ENCODE measurements at regions not wholly inside any gene's neighbourhood (a gene's known extent, or its start where the extent isn't known, plus 50 kb on each side); places are given as distances from the start of the nearest gene placed in this dataset.

GRCh38 chr3:106257172-106257571, 388.4 kb upstream of the CBLB start:
- no peak for TF ChIP-seq EP300 (IDR thresholded peaks at IDR 0.05; ENCODE audit: borderline replicate concordance in 1 of 2, low read depth in 1 of 2, low read length in 1 of 2)
- TF ChIP-seq SIN3A (IDR thresholded peaks at IDR 0.05; ENCODE audit: borderline replicate concordance, low read depth, low read length): no peak

All from SK-N-SH (cell line).